Upper lobe of left lung (tissue), 6 donors: ENCODE measurements at regions not wholly inside any gene's neighbourhood (a gene's known extent, or its start where the extent isn't known, plus 50 kb on each side); places are given as distances from the start of the nearest gene placed in this dataset.
"Not testable (repeated sequence)": the region's sequence is repeated elsewhere in the genome, so short reads cannot be mapped to it uniquely, and the experiment has no call there.

ENCODE experiments used
- ATAC-seq, 2 donors: fragments of 200-7000 bp; cut with Tn5 transposase; one replicate each; pipeline ENCODE4 v1.9.1; 2022; ENCODE audit warnings: mild to moderate bottlenecking in 2 of 2, moderate library complexity in 2 of 2; ENCODE audit not compliant: low FRiP score in 2 of 2
- DNase-seq, 2 donors: peaks; one replicate each; pipeline ENCODE4 v3.0.0-alpha.2; 2019 to 2020
- H3K27ac ChIP-seq, 4 donors: fragments of 200-600 bp; sonication (generic); one replicate each; pipeline ENCODE4 v1.5.1; 2016 to 2019
- H3K27me3 ChIP-seq, 4 donors: fragments of 200-600 bp; sonication (generic); one replicate each; pipeline ENCODE4 v1.5.1; 2017 to 2019
- H3K36me3 ChIP-seq, 4 donors: fragments of 200-600 bp; sonication (generic); one replicate each; pipeline ENCODE4 v1.5.1; 2016 to 2019
- H3K4me1 ChIP-seq, 4 donors: fragments of 200-600 bp; sonication (generic); one replicate each; pipeline ENCODE4 v1.5.1; 2018 to 2019
- H3K4me3 ChIP-seq, 4 donors: fragments of 200-600 bp; sonication (generic); one replicate each; pipeline ENCODE4 v1.5.1; 2017 to 2019; ENCODE audit warnings: mild to moderate bottlenecking in 2 of 4, moderate library complexity in 1 of 4
- H3K9me3 ChIP-seq, 4 donors: fragments of 200-600 bp; sonication (generic); one replicate each; pipeline ENCODE4 v1.5.1; 2018 to 2019
- EP300 ChIP-seq, 4 donors: sonication (generic); formaldehyde crosslinking; IDR thresholded peaks; one replicate each; pipeline ENCODE4 v1.5.1; 2017; ENCODE audit warnings: antibody characterized with exemption in 4 of 4, control low read depth in 2 of 4
- POLR2A ChIP-seq, 4 donors: fragments of 450-650 bp; IDR thresholded peaks; one replicate each; pipeline ENCODE4 v1.5.1; 2016 to 2017; ENCODE audit warnings: antibody characterized with exemption in 4 of 4, mild to moderate bottlenecking in 2 of 4
- POLR2AphosphoS5 ChIP-seq, 2 donors: sonication (generic); formaldehyde crosslinking; IDR thresholded peaks; one replicate each; pipeline ENCODE4 v1.5.1; 2017; ENCODE audit warnings: antibody characterized with exemption in 2 of 2
- WGBS, 2 donors: methylation state at CpG; one replicate each; pipeline ENCODE4 v1.1.5; 2017 to 2018; 5-methylcytosine and 5-hydroxymethylcytosine counted together
- TF ChIP-seq, protein P1 (sequence below), 6 experiments: fragments of 450-650 bp in 4 of 6; fragments of 200-600 bp in 2 of 6; sonication (generic) in 2 of 6; IDR thresholded peaks; one replicate each; pipeline ENCODE4 v1.5.1; 2016 to 2019; ENCODE audit warnings: antibody characterized with exemption in 6 of 6
- donor health status: DM: no; HTN: no; CAD: no; lungs with moderate emphysema.
- donor health status: DM: no; HTN: yes; CAD: no; lungs with severe emphysema.

GRCh38 chr11:110514967-110515366 is 85.2 kb downstream of the FDX1 start:
- Histone ChIP-seq H3K4me3 (no peak overlapping the region), H3K9me3 (no peaks in the 10 kb centered on the region), H3K27ac (no peak overlapping the region), H3K36me3 (no peaks in the 10 kb centered on the region), H3K27me3 (no peaks in the 10 kb centered on the region), H3K4me1 (no peaks in the 10 kb centered on the region)
- DNase-seq (no peak), ATAC-seq (no peak)
- TF ChIP-seq EP300 (IDR thresholded peaks at IDR 0.05) = no peak
- no peak for TF ChIP-seq POLR2A (IDR thresholded peaks at IDR 0.05)
- TF ChIP-seq POLR2AphosphoS5 (IDR thresholded peaks at IDR 0.05) = no peak
- TF ChIP-seq, protein P1, sequence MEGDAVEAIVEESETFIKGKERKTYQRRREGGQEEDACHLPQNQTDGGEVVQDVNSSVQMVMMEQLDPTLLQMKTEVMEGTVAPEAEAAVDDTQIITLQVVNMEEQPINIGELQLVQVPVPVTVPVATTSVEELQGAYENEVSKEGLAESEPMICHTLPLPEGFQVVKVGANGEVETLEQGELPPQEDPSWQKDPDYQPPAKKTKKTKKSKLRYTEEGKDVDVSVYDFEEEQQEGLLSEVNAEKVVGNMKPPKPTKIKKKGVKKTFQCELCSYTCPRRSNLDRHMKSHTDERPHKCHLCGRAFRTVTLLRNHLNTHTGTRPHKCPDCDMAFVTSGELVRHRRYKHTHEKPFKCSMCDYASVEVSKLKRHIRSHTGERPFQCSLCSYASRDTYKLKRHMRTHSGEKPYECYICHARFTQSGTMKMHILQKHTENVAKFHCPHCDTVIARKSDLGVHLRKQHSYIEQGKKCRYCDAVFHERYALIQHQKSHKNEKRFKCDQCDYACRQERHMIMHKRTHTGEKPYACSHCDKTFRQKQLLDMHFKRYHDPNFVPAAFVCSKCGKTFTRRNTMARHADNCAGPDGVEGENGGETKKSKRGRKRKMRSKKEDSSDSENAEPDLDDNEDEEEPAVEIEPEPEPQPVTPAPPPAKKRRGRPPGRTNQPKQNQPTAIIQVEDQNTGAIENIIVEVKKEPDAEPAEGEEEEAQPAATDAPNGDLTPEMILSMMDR (IDR thresholded peaks at IDR 0.05) = no peak
- WGBS, 2 donors = 95 to 96% methylated on average over 4 of the region's 4 CpGs

- H3K27ac ChIP-seq, H3K9me3 ChIP-seq, H3K4me1 ChIP-seq, H3K4me3 ChIP-seq, ATAC-seq, H3K36me3 ChIP-seq, H3K27me3 ChIP-seq, DNase-seq: not testable (repeated sequence)
- 96 to 99% methylated on average over 5 of the region's 5 CpGs for WGBS, 2 donors
Measured at GRCh38 chr11:110517381-110517780, 87.6 kb downstream of the FDX1 start.

GRCh38 chr11:110518809-110519514 is 89.2 kb downstream of the FDX1 start:
- 59 to 63% methylated on average over 5 of the region's 5 CpGs for WGBS, 2 donors
- ATAC-seq = peak in 1 of 2 donors; percentile 60
- H3K9me3 ChIP-seq = no peaks in the 10 kb centered on the region
- no peaks in the 10 kb centered on the region for H3K27me3 ChIP-seq
- H3K4me3 ChIP-seq = no peak overlapping the region
- DNase-seq = no peak
- TF ChIP-seq, protein P1 (IDR thresholded peaks at IDR 0.05) = no peak
- TF ChIP-seq POLR2A (IDR thresholded peaks at IDR 0.05) = no peak
- no peaks in the 10 kb centered on the region for H3K4me1 ChIP-seq
- no peak overlapping the region for H3K27ac ChIP-seq
- no peaks in the 10 kb centered on the region for H3K36me3 ChIP-seq

GRCh38 chr11:110519796-110520195 is 90.0 kb downstream of the FDX1 start:
- WGBS, 2 donors = 70 to 87% methylated on average over 1 to 2 of the region's 2 CpGs
- ATAC-seq (no peak), DNase-seq (no peak)
- Histone ChIP-seq H3K4me3 (no peak overlapping the region), H3K9me3 (no peaks in the 10 kb centered on the region), H3K27me3 (no peaks in the 10 kb centered on the region), H3K4me1 (peaks cover 0 to 2% (median 0%) of the 10 kb centered on the region in 4 donors), H3K27ac (no peak overlapping the region), H3K36me3 (no peaks in the 10 kb centered on the region)
- no peak for TF ChIP-seq POLR2A (IDR thresholded peaks at IDR 0.05)
- TF ChIP-seq, protein P1 (IDR thresholded peaks at IDR 0.05) = no peak
- TF ChIP-seq EP300 (IDR thresholded peaks at IDR 0.05) = no peak
- no peak for TF ChIP-seq POLR2AphosphoS5 (IDR thresholded peaks at IDR 0.05)

GRCh38 chr11:110522471-110522870 is 92.7 kb downstream of the FDX1 start:
- Histone ChIP-seq H3K9me3 (no peaks in the 10 kb centered on the region), H3K27me3 (no peaks in the 10 kb centered on the region), H3K4me1 (peaks cover 0 to 10% (median 7%) of the 10 kb centered on the region in 4 donors), H3K4me3 (no peak overlapping the region), H3K27ac (no peak overlapping the region), H3K36me3 (no peaks in the 10 kb centered on the region)
- no peak for DNase-seq
- WGBS, 2 donors = 27 to 41% methylated on average over 2 of the region's 2 CpGs
- ATAC-seq = no peak
- TF ChIP-seq EP300 (IDR thresholded peaks at IDR 0.05) (no peak), POLR2AphosphoS5 (IDR thresholded peaks at IDR 0.05) (no peak), POLR2A (IDR thresholded peaks at IDR 0.05) (no peak)
- TF ChIP-seq, protein P1 (IDR thresholded peaks at IDR 0.05) = no peak
